HFFc6 (cell line): ENCODE measurements at regions not wholly inside any gene's neighbourhood (a gene's known extent, or its start where the extent isn't known, plus 50 kb on each side); places are given as distances from the start of the nearest gene placed in this dataset.

Experiments used
- DNase-seq: peaks from one replicate; pipeline ENCODE4 v3.0.0-alpha.2; 2018
- H3K27ac Mint-ChIP-seq: 2 replicates; pipeline ENCODE4 v1.8.0; 2020; ENCODE audit warnings: mild to moderate bottlenecking, mixed read lengths
- H3K27me3 Mint-ChIP-seq: 2 replicates; pipeline ENCODE4 v1.8.0; 2021; ENCODE audit warnings: mild to moderate bottlenecking, moderate library complexity, mixed read lengths; ENCODE audit not compliant: insufficient read depth
- H3K36me3 Mint-ChIP-seq: 2 replicates; pipeline ENCODE4 v1.8.0; 2021; ENCODE audit warnings: low read depth, mixed read lengths
- H3K4me1 Mint-ChIP-seq: 2 replicates; pipeline ENCODE4 v1.8.0; 2020; ENCODE audit warnings: low read depth, mixed read lengths
- H3K4me3 Mint-ChIP-seq: 2 replicates; pipeline ENCODE4 v1.8.0; 2020; ENCODE audit warnings: mild to moderate bottlenecking, moderate library complexity, mixed read lengths
- H3K9me3 Mint-ChIP-seq: 2 replicates; pipeline ENCODE4 v1.8.0; 2020; ENCODE audit warnings: mild to moderate bottlenecking, mixed read lengths
- CTCF ChIP-seq: fragments of 200-600 bp; sonication (generic); IDR thresholded peaks from 2 replicates; pipeline ENCODE4 v1.5.0; 2021; ENCODE audit warnings: antibody characterized with exemption, mild to moderate bottlenecking

DNA sequence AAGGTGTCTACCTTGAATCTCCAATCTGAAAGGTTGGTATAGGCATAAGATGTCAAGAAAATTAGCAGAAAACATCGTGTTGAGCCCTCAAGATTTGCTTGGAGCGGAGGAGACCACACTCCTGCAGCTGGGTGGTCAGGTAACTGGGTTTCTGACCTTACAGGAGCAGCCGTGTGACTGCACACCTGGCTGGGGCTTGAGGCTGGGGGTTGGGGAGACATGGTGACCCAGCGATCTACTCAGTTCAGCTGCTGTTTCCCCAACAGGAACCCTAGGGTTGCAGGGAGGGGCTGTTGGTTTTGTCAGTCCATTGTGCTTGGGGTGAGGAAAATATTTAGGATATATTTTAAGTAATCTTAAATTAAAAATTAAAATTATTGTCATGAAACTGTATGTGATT, 147.0 kb upstream of the ZNF32 start:
- no peak for TF ChIP-seq CTCF
- DNase-seq: no peak
- peaks cover 4% of the 10 kb centered on the region for H3K27me3 Mint-ChIP-seq
- H3K27ac Mint-ChIP-seq: no peak overlapping the region
- H3K36me3 Mint-ChIP-seq: peaks cover 5% of the 10 kb centered on the region; the same call in 1 of the 2 replicates
- no peak overlapping the region for H3K4me3 Mint-ChIP-seq
- H3K4me1 Mint-ChIP-seq: peaks cover 21% of the 10 kb centered on the region
- H3K9me3 Mint-ChIP-seq: no peaks in the 10 kb centered on the region

DNA sequence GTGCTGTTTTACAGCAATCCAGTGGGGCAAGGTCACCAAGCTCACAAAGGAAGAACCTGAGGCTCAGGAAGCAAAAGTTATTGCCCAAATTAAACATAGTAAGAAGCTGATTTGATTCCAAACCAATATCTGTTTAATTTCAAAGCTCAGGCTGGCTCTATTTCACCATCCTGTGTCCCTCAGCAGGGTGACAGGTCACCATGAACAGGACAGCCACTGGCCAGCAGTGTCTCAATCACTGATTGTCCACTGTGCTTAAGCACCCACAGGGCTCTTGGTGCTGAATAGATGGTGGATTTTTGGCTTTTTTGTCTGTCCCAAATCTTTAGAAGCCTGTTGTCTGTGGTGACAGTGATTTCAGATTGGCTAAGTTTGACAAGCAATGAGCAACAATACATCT, 146.4 kb upstream of the ZNF32 start:
- H3K36me3 Mint-ChIP-seq: peaks cover 5% of the 10 kb centered on the region; the same call in 1 of the 2 replicates
- peaks cover 4% of the 10 kb centered on the region for H3K27me3 Mint-ChIP-seq
- no peaks in the 10 kb centered on the region for H3K9me3 Mint-ChIP-seq
- H3K4me3 Mint-ChIP-seq: no peak overlapping the region
- TF ChIP-seq CTCF: no peak
- peaks cover 21% of the 10 kb centered on the region for H3K4me1 Mint-ChIP-seq
- no peak for DNase-seq
- no peak overlapping the region for H3K27ac Mint-ChIP-seq

- TF ChIP-seq CTCF: no peak
- no peak for DNase-seq
- peaks cover 15% of the 10 kb centered on the region for H3K4me1 Mint-ChIP-seq
Observed at GRCh38 chr10:43794181-43794815, 145.6 kb upstream of the ZNF32 start.

DNA sequence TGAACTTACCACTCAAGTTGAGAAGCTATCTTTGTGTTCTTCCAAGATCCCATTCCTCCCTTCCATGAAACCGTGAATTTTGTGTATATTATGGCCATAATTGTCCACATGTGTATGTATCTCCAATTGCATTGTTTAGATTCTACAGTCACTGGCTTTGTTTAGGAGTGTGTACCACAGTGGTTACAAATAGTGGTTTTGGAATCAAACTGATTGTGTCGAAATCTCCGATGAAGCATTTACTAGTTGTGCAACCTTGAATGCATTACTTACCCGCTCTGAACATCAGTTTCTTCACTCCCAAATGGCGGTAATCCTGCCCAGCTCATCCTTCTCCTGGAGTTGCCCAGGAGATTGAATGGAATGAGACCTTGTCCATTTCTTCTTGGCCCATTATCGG, 145.0 kb upstream of the ZNF32 start:
- Mint-ChIP-seq H3K27ac (no peak overlapping the region), H3K36me3 (peaks cover 10% of the 10 kb centered on the region; the same call in 1 of the 2 replicates), H3K4me1 (peaks cover 9% of the 10 kb centered on the region), H3K27me3 (peaks cover 2% of the 10 kb centered on the region), H3K9me3 (no peaks in the 10 kb centered on the region), H3K4me3 (no peak overlapping the region)
- DNase-seq: no peak
- TF ChIP-seq CTCF: no peak

More at GRCh38 chr10:43794181-43794815, 145.6 kb upstream of the ZNF32 start:
- Mint-ChIP-seq H3K36me3 (peaks cover 7% of the 10 kb centered on the region; the same call in 1 of the 2 replicates), H3K27me3 (peaks cover 4% of the 10 kb centered on the region), H3K4me3 (no peak overlapping the region), H3K27ac (no peak overlapping the region), H3K9me3 (no peaks in the 10 kb centered on the region)

- H3K27me3 Mint-ChIP-seq: peaks cover 2% of the 10 kb centered on the region
- DNase-seq: no peak
- TF ChIP-seq CTCF: no peak
- H3K9me3 Mint-ChIP-seq: no peaks in the 10 kb centered on the region
- H3K4me3 Mint-ChIP-seq: no peak overlapping the region
- H3K4me1 Mint-ChIP-seq: peaks cover 9% of the 10 kb centered on the region
- peaks cover 10% of the 10 kb centered on the region; the same call in 1 of the 2 replicates for H3K36me3 Mint-ChIP-seq
- no peak overlapping the region for H3K27ac Mint-ChIP-seq
Observed at GRCh38 chr10:43790147-43790546, 141.5 kb upstream of the ZNF32 start.
